Vagina (tissue), 2 donors: ENCODE measurements at regions not wholly inside any gene's neighbourhood (a gene's known extent, or its start where the extent isn't known, plus 50 kb on each side); places are given as distances from the start of the nearest gene placed in this dataset.

Source experiments
- DNase-seq, 2 donors: peaks; one replicate each; pipeline ENCODE4 v3.0.0-alpha.2; 2017; ENCODE audit errors: extremely low spot score in 2 of 2
- H3K27ac ChIP-seq: fragments of 200-600 bp; sonication (generic); one replicate; pipeline ENCODE4 v1.5.1; 2019
- H3K27me3 ChIP-seq: fragments of 200-600 bp; sonication (generic); one replicate; pipeline ENCODE4 v1.5.1; 2019
- H3K36me3 ChIP-seq, 2 donors: fragments of 200-600 bp; sonication (generic); one replicate each; pipeline ENCODE4 v1.5.1; 2017 to 2019
- H3K4me1 ChIP-seq: fragments of 200-600 bp; sonication (generic); one replicate; pipeline ENCODE4 v1.5.1; 2019
- H3K4me3 ChIP-seq, 2 donors: fragments of 200-600 bp; sonication (generic); 1 replicate in 1 of 2; 2 replicates in 1 of 2; pipeline ENCODE4 v1.5.1; 2016 to 2019
- H3K9me3 ChIP-seq: fragments of 200-600 bp; sonication (generic); one replicate; pipeline ENCODE4 v1.5.1; 2019
- CTCF ChIP-seq, 3 experiments: fragments of 450-650 bp in 2 of 3; fragments of 200-600 bp in 1 of 3; sonication (generic) in 1 of 3; IDR thresholded peaks; one replicate each; pipeline ENCODE4 v1.5.1; 2017 to 2019; ENCODE audit warnings: antibody characterized with exemption in 3 of 3, mild to moderate bottlenecking in 2 of 3, moderate library complexity in 2 of 3
- POLR2A ChIP-seq, 2 donors: fragments of 450-650 bp; IDR thresholded peaks; one replicate each; pipeline ENCODE4 v1.6.1; 2017; ENCODE audit warnings: antibody characterized with exemption in 2 of 2, mild to moderate bottlenecking in 2 of 2, moderate library complexity in 2 of 2
- POLR2AphosphoS5 ChIP-seq, 2 donors: sonication (generic); formaldehyde crosslinking; IDR thresholded peaks; one replicate each; pipeline ENCODE4 v1.9.0; 2017; ENCODE audit warnings: antibody characterized with exemption in 2 of 2, mild to moderate bottlenecking in 2 of 2, low read depth in 1 of 2; ENCODE audit not compliant: insufficient read depth in 1 of 2
- intact Hi-C: fragments of 100-400 bp; cut with DNase I; formaldehyde crosslinking; loops from one replicate; pipeline ENCODE4 v1.15.1; 2023

DNA sequence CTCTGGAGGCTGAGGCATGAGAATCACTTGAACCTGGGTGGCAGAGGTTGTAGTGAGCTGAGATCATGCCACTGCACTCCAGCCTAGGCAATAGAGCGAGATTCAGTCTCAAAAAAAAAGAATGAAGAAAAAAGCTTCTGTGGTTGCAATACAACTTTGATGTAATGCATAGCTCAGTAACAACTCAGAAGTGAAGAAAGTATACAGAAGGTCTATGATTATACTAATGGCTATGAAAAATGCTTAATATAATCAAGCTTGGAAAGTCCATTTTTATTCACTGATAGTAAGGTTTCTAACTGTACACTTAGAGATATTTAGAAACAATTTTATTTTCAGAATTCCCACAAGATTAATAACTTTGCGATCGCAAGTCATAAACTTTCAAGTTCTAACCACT lies 88.2 kb upstream of the FRMD6 start:
- intact Hi-C loops = no loop called here
- H3K27me3 ChIP-seq = no peaks in the 10 kb centered on the region
- no peak overlapping the region for H3K4me3 ChIP-seq
- peaks cover 21% of the 10 kb centered on the region for H3K4me1 ChIP-seq
- no peak for TF ChIP-seq POLR2A (IDR thresholded peaks at IDR 0.05)
- H3K36me3 ChIP-seq = no peaks in the 10 kb centered on the region
- no peak overlapping the region for H3K27ac ChIP-seq
- H3K9me3 ChIP-seq = no peaks in the 10 kb centered on the region
- no peak for DNase-seq

DNA sequence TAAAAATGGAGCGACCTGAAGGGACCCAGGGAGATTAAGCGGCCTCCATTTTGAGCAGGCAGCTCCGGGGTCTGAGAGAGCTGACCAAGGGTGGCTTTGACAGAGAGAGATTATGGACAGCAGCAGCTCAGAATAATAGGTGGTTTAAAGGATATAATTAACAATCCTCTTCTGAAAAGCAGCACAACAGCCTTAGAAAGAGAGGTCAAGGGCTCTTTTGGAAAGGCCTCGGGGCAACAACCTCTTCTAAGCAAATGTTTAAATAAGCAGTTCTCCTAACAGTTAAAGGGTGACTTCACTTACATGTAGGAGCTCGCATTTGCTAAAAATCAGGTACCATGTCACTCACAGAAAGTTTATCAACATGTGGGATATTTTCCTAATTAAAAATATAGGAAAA lies 87.2 kb upstream of the FRMD6 start:
- DNase-seq = no peak
- TF ChIP-seq POLR2AphosphoS5 (IDR thresholded peaks at IDR 0.05; ENCODE audit: insufficient read depth in 1 of 2, low read depth in 1 of 2) = no peak
- Histone ChIP-seq H3K27ac (peak overlapping the region; percentile 24), H3K36me3 (no peaks in the 10 kb centered on the region), H3K4me1 (peaks cover 21% of the 10 kb centered on the region), H3K27me3 (no peaks in the 10 kb centered on the region), H3K9me3 (no peaks in the 10 kb centered on the region), H3K4me3 (no peak overlapping the region)
- intact Hi-C loops = no loop called here

DNA sequence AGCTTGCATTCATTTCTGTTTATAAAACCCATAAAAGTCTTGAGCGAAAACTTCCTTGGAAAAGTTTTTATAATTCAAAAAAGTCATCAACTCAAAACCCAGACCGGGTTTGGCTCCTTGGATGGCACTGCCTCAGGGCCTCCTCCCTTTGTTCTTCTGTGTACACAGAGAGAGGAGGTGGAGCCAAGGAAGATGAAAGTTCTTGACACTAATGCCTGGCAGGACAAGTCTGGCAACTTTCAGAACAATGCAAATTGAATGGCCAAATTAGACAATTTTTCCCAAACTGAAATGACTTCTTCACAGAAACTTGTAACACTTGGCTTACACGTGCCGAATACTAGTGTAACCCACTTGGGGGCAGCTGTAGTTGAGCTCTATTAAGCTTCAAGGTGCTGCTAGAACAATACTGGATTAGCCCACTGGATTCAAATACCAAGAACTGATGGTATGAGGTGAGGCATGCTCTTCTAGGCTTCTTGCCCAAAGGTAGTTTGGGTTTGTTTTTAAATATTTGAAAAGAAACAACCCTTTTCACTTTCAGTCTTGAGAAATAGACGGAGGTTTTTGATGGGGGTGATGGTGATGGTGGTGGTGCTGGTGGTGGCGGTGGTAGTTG lies 86.6 kb upstream of the FRMD6 start:
- no peaks in the 10 kb centered on the region for H3K9me3 ChIP-seq
- H3K27ac ChIP-seq = peak overlapping the region; percentile 24
- H3K27me3 ChIP-seq = no peaks in the 10 kb centered on the region
- intact Hi-C loops = no loop called here
- no peak overlapping the region for H3K4me3 ChIP-seq
- peaks cover 21% of the 10 kb centered on the region for H3K4me1 ChIP-seq
- TF ChIP-seq POLR2A (IDR thresholded peaks at IDR 0.05) (no peak), POLR2AphosphoS5 (IDR thresholded peaks at IDR 0.05; ENCODE audit: insufficient read depth in 1 of 2, low read depth in 1 of 2) (peak in 1 of 2 donors; percentile 62)
- DNase-seq = no peak
- no peaks in the 10 kb centered on the region for H3K36me3 ChIP-seq

DNA sequence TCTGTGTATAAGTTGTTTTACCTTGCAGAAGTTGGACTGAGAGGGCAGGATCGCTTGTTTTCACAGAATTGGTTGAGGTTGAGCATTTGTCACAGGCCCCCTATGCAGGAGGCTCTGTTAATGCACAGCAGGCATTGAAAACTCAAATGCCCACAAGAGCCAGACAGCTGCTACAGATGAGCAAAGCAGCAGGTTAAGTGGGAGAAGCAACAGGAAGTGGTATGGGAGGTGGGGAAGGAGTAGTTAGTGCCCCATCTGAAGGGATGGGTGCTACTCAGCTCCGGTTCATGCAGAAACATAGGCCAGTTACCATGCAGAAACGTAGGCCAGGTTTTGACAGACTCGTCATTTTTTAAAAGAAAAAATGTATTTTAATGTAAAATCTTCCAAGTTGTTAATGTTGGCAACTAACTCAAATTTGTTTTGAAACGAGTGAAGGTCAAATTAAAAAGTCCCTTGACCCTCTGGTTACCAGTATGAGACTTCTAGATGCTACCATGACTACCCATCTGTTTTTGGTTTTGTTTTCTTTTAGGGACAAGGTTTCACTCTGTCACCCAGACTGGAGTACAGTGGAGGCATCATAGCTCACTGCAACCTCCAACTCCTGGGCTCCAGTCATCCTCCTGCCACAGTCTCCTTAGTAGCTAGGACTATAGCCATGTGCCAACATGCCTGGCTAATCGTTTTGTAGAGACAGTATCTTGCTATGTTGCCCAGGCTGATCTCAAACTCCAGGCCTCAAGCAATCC lies 84.7 kb upstream of the FRMD6 start:
- no peaks in the 10 kb centered on the region for H3K27me3 ChIP-seq
- H3K4me1 ChIP-seq = peaks cover 21% of the 10 kb centered on the region
- no peak for TF ChIP-seq POLR2A (IDR thresholded peaks at IDR 0.05)
- no peak for TF ChIP-seq POLR2AphosphoS5 (IDR thresholded peaks at IDR 0.05; ENCODE audit: insufficient read depth in 1 of 2, low read depth in 1 of 2)
- TF ChIP-seq CTCF (IDR thresholded peaks at IDR 0.05) = no peak
- H3K4me3 ChIP-seq = no peak overlapping the region
- no peak for DNase-seq
- intact Hi-C loops = no loop called here
- H3K36me3 ChIP-seq = no peaks in the 10 kb centered on the region
- no peaks in the 10 kb centered on the region for H3K9me3 ChIP-seq
- no peak overlapping the region for H3K27ac ChIP-seq

DNA sequence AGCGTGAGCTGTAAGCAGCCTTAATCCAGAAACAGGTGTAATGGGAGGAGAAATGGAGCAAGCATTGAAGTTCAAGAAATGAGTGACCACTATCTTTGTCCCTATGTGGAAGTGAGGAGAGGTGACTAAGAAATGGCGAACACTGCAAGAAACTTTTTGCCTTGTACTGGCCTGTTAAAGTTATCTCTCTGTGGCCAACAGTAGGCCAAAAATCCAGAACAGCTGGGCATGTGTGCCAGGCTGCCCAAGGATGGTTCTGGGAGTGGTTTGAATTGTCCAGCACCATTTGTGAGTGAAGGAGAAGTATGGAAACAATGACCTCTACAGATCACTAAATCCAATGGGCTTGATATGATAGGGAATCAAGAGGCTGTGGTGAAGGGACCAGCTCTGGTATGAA lies 83.3 kb upstream of the FRMD6 start:
- H3K27ac ChIP-seq = no peak overlapping the region

GRCh38 chr14:51573607-51574006 lies 78.1 kb upstream of the FRMD6 start:
- H3K27me3 ChIP-seq = no peaks in the 10 kb centered on the region
- intact Hi-C loops = no loop called here
- no peaks in the 10 kb centered on the region for H3K9me3 ChIP-seq
- no peak for DNase-seq
- no peak overlapping the region for H3K27ac ChIP-seq
- no peaks in the 10 kb centered on the region for H3K36me3 ChIP-seq
- no peaks in the 10 kb centered on the region for H3K4me1 ChIP-seq
- TF ChIP-seq POLR2AphosphoS5 (IDR thresholded peaks at IDR 0.05; ENCODE audit: insufficient read depth in 1 of 2, low read depth in 1 of 2) = no peak
- no peak for TF ChIP-seq CTCF (IDR thresholded peaks at IDR 0.05)
- TF ChIP-seq POLR2A (IDR thresholded peaks at IDR 0.05) = no peak
- H3K4me3 ChIP-seq = no peak overlapping the region

More for the DNA sequence above, 83.3 kb upstream of the FRMD6 start:
- no peak for DNase-seq
- Histone ChIP-seq H3K27me3 (no peaks in the 10 kb centered on the region), H3K36me3 (no peaks in the 10 kb centered on the region), H3K9me3 (no peaks in the 10 kb centered on the region), H3K4me3 (no peak overlapping the region), H3K4me1 (peaks cover 21% of the 10 kb centered on the region)
- intact Hi-C loops = no loop called here
- TF ChIP-seq POLR2AphosphoS5 (IDR thresholded peaks at IDR 0.05; ENCODE audit: insufficient read depth in 1 of 2, low read depth in 1 of 2) (no peak), POLR2A (IDR thresholded peaks at IDR 0.05) (no peak), CTCF (IDR thresholded peaks at IDR 0.05) (no peak)
